ENCODE measurements at regions not wholly inside any gene's neighbourhood (a gene's known extent, or its start where the extent isn't known, plus 50 kb on each side); places are given as distances from the start of the nearest gene placed in this dataset.

- no peak for TF ChIP-seq CTCF (IDR thresholded peaks at IDR 0.05)
- no peak for TF ChIP-seq POLR2A (IDR thresholded peaks at IDR 0.05; ENCODE audit: low read depth)
- TF ChIP-seq EP300 (IDR thresholded peaks at IDR 0.05), result no peak
- peak in 1 of 2 donors; percentile 42 for TF ChIP-seq POLR2AphosphoS5 (IDR thresholded peaks at IDR 0.05)
- Histone ChIP-seq H3K27ac (replicated peaks in 1 of 4) (peak overlapping the region in 3 of 4 donors; percentile 24 to 42 (median 31)), H3K27me3 (no peaks in the 10 kb centered on the region), H3K4me1 (peaks cover 12 to 47% (median 37%) of the 10 kb centered on the region in 4 donors), H3K4me3 (no peak overlapping the region), H3K36me3 (no peaks in the 10 kb centered on the region), H3K9me3 (no peaks in the 10 kb centered on the region)
- 68% methylated on average over 7 of the region's 10 CpGs for WGBS
- intact Hi-C loops (cut with DNase I), result no loop called here
- DNase-seq (ENCODE audit: extremely low spot score), result no peak
These were observed 481.1 kb upstream of the USP24 start for GRCh38 chr1:55696181-55696754.

DNA sequence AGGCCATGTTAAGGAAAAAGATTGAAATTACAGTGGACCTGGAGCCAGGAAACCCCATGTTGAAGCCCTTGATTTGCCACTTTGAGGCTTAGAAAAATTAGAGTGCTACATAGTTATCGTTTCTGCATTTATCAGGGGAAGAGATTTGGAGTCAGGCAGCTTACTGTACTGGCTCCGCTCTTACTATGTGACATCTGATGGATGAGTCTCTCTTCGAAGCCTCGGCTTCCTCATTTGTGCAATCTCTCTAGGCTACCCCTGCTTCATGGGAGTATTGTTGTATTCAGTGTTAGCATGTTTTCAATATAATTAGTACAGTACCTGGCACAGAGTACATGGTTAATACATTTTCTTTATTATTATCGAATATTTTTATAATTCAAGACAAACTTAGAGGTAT is 480.4 kb upstream of the USP24 start:
- 55% methylated on average over 5 of the region's 5 CpGs for WGBS
- H3K9me3 ChIP-seq, result no peaks in the 10 kb centered on the region
- no peaks in the 10 kb centered on the region for H3K27me3 ChIP-seq
- no peak for TF ChIP-seq CTCF (IDR thresholded peaks at IDR 0.05)
- no peak for TF ChIP-seq POLR2AphosphoS5 (IDR thresholded peaks at IDR 0.05)
- TF ChIP-seq EP300 (IDR thresholded peaks at IDR 0.05), result no peak
- no peak for TF ChIP-seq POLR2A (IDR thresholded peaks at IDR 0.05; ENCODE audit: low read depth)
- no peaks in the 10 kb centered on the region for H3K36me3 ChIP-seq
- no peak for DNase-seq (ENCODE audit: extremely low spot score)
- intact Hi-C loops (cut with DNase I), result no loop called here
- H3K27ac ChIP-seq (replicated peaks in 1 of 4), result peak overlapping the region in 3 of 4 donors; percentile 24 to 42 (median 30)
- no peak overlapping the region for H3K4me3 ChIP-seq
- peaks cover 12 to 40% (median 33%) of the 10 kb centered on the region in 4 donors for H3K4me1 ChIP-seq

- no peaks in the 10 kb centered on the region for H3K36me3 ChIP-seq
- no peak for DNase-seq (ENCODE audit: extremely low spot score)
- no peaks in the 10 kb centered on the region for H3K9me3 ChIP-seq
- TF ChIP-seq POLR2A (IDR thresholded peaks at IDR 0.05; ENCODE audit: low read depth), result no peak
- TF ChIP-seq EP300 (IDR thresholded peaks at IDR 0.05), result no peak
- TF ChIP-seq POLR2AphosphoS5 (IDR thresholded peaks at IDR 0.05), result no peak
- no peak for TF ChIP-seq CTCF (IDR thresholded peaks at IDR 0.05)
- intact Hi-C loops (cut with DNase I), result no loop called here
- H3K4me3 ChIP-seq, result no peak overlapping the region
- H3K4me1 ChIP-seq, result peaks cover 12 to 36% (median 29%) of the 10 kb centered on the region in 4 donors
- peak overlapping the region in 1 of 4 donors; percentile 42 for H3K27ac ChIP-seq (replicated peaks in 1 of 4)
- no peaks in the 10 kb centered on the region for H3K27me3 ChIP-seq
- 68% methylated on average over 4 of the region's 4 CpGs for WGBS
These were observed 480.0 kb upstream of the USP24 start for GRCh38 chr1:55695151-55695550.

DNA sequence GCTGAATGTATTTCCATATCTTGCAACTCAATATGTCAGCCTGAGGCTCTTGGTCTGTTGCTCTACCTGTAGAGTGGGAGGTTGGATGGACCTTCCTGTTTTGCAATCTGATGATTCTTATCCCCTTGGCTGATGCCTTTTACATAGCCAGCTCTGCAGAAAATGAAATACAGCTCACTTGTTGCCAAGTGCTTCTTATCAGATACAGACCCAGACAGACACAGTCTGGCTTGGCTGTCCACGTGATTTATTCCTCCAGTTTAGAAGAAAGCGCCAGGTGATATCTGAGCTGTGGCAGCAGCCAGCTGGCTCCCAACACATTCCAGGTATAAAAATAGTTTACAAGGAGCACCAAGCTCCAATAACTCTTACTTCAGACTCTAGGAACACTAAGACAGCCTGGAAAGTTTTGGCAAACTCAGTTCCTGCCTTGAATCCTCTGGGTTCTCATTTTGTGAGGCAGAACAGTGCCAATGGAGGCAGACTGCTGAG is 479.2 kb upstream of the USP24 start:
- Histone ChIP-seq H3K4me1 (peaks cover 12 to 29% (median 22%) of the 10 kb centered on the region in 4 donors), H3K27me3 (no peaks in the 10 kb centered on the region), H3K9me3 (no peaks in the 10 kb centered on the region), H3K27ac (replicated peaks in 1 of 4) (no peak overlapping the region), H3K4me3 (no peak overlapping the region), H3K36me3 (no peaks in the 10 kb centered on the region)
- intact Hi-C loops (cut with DNase I), result no loop called here
- WGBS, result 40% methylated on average over 2 of the region's 2 CpGs
- TF ChIP-seq EP300 (IDR thresholded peaks at IDR 0.05) (no peak), POLR2A (IDR thresholded peaks at IDR 0.05; ENCODE audit: low read depth) (no peak), CTCF (IDR thresholded peaks at IDR 0.05) (no peak), POLR2AphosphoS5 (IDR thresholded peaks at IDR 0.05) (no peak)
- DNase-seq (ENCODE audit: extremely low spot score), result no peak

DNA sequence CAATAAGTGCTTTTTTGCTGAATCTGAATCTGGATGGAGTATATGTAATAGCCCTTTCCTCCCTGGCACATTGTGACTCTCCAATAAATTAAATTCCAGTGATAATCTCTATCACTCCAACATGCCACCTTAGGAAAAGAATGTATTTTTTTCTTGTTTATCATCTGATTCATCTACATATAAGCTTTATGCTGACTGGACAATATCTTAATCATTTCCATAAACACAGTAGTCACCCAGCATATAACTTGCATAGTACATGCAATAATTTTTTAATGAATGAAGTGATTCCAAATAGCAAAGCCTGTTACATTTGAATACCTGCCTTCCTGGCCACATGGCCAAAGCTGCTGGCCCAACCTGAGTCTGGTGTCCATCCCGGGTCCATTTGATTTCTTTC is 477.6 kb upstream of the USP24 start:
- Histone ChIP-seq H3K27me3 (no peaks in the 10 kb centered on the region), H3K4me1 (peaks cover 12 to 24% (median 21%) of the 10 kb centered on the region in 4 donors), H3K36me3 (no peaks in the 10 kb centered on the region), H3K27ac (replicated peaks in 1 of 4) (no peak overlapping the region), H3K4me3 (no peak overlapping the region), H3K9me3 (no peaks in the 10 kb centered on the region)
- TF ChIP-seq POLR2A (IDR thresholded peaks at IDR 0.05; ENCODE audit: low read depth), result no peak
- no peak for TF ChIP-seq CTCF (IDR thresholded peaks at IDR 0.05)
- no peak for TF ChIP-seq POLR2AphosphoS5 (IDR thresholded peaks at IDR 0.05)
- no peak for TF ChIP-seq EP300 (IDR thresholded peaks at IDR 0.05)
- WGBS, result 86% methylated on average over 1 of the region's 1 CpG
- no peak for DNase-seq (ENCODE audit: extremely low spot score)
- intact Hi-C loops (cut with DNase I), result no loop called here
